NT2/D1 (cell line): ENCODE measurements at regions not wholly inside any gene's neighbourhood (a gene's known extent, or its start where the extent isn't known, plus 50 kb on each side); places are given as distances from the start of the nearest gene placed in this dataset.

ENCODE experiments used
- DNase-seq: peaks from one replicate; pipeline ENCODE4 v3.0.0-alpha.2; 2011; ENCODE audit warnings: low read depth, low spot score
- H3K27me3 ChIP-seq: 2 replicates; pipeline ENCODE4 v1.6.0; 2011; ENCODE audit warnings: mild to moderate bottlenecking; ENCODE audit not compliant: insufficient read length, insufficient read depth
- H3K36me3 ChIP-seq: 2 replicates; pipeline ENCODE4 v1.6.1; 2011; ENCODE audit warnings: mild to moderate bottlenecking, low read length, mixed read lengths; ENCODE audit not compliant: insufficient read depth, insufficient read length
- H3K4me1 ChIP-seq: 2 replicates; pipeline ENCODE4 v1.5.1; 2011; ENCODE audit not compliant: insufficient read depth, insufficient read length
- H3K4me3 ChIP-seq: 2 replicates; pipeline ENCODE4 v1.5.1; 2011; ENCODE audit warnings: low read depth; ENCODE audit not compliant: insufficient read length
- H3K9ac ChIP-seq: 2 replicates; pipeline ENCODE4 v1.6.0; 2011; ENCODE audit warnings: low read depth; ENCODE audit not compliant: insufficient read length
- H3K9me3 ChIP-seq: 2 replicates; pipeline ENCODE4 v1.5.1; 2011; ENCODE audit warnings: mild to moderate bottlenecking, low read length; ENCODE audit not compliant: insufficient read depth
- SUZ12 ChIP-seq: IDR thresholded peaks from 2 replicates; pipeline ENCODE4 v1.6.1; 2011; ENCODE audit not compliant: insufficient read length, insufficient read depth; ENCODE audit errors: extremely low read depth
- YY1 ChIP-seq: IDR thresholded peaks from 2 replicates; pipeline ENCODE4 v1.6.1; 2011; ENCODE audit not compliant: insufficient read length, insufficient read depth
- ZNF274 ChIP-seq: IDR thresholded peaks from 2 replicates; pipeline ENCODE4 v1.6.1; 2011; ENCODE audit warnings: mild to moderate bottlenecking, low read depth, low read length

GRCh38 chr12:126681676-126682075 is 1585.3 kb upstream of the TMEM132C start:
- TF ChIP-seq SUZ12 (no peak), ZNF274 (no peak), YY1 (no peak)
- Histone ChIP-seq H3K4me3 (no peak overlapping the region), H3K27me3 (no peaks in the 10 kb centered on the region), H3K9ac (no peak overlapping the region), H3K36me3 (no peaks in the 10 kb centered on the region), H3K4me1 (no peaks in the 10 kb centered on the region), H3K9me3 (peaks cover 10% of the 10 kb centered on the region; the same call in 1 of the 2 replicates)
- DNase-seq: peak; percentile 3

GRCh38 chr12:126684703-126685102 is 1582.3 kb upstream of the TMEM132C start:
- H3K36me3 ChIP-seq: no peaks in the 10 kb centered on the region
- H3K9ac ChIP-seq: no peak overlapping the region
- TF ChIP-seq SUZ12 (no peak), ZNF274 (no peak), YY1 (no peak)
- no peaks in the 10 kb centered on the region for H3K27me3 ChIP-seq
- no peak overlapping the region for H3K4me3 ChIP-seq
- peaks cover 10% of the 10 kb centered on the region; the same call in 1 of the 2 replicates for H3K9me3 ChIP-seq
- no peak for DNase-seq
- no peaks in the 10 kb centered on the region for H3K4me1 ChIP-seq

GRCh38 chr12:126685636-126686035 is 1581.3 kb upstream of the TMEM132C start:
- TF ChIP-seq YY1 (no peak), SUZ12 (no peak), ZNF274 (no peak)
- peaks cover 10% of the 10 kb centered on the region; the same call in 1 of the 2 replicates for H3K9me3 ChIP-seq
- no peaks in the 10 kb centered on the region for H3K27me3 ChIP-seq
- no peak overlapping the region for H3K9ac ChIP-seq
- peak; percentile 36 for DNase-seq
- no peaks in the 10 kb centered on the region for H3K4me1 ChIP-seq
- H3K4me3 ChIP-seq: no peak overlapping the region
- no peaks in the 10 kb centered on the region for H3K36me3 ChIP-seq

- no peak overlapping the region for H3K9ac ChIP-seq
- no peak overlapping the region for H3K4me3 ChIP-seq
- TF ChIP-seq SUZ12 (no peak), ZNF274 (no peak), YY1 (no peak)
- H3K9me3 ChIP-seq: peaks cover 7% of the 10 kb centered on the region; the same call in 1 of the 2 replicates
- no peak for DNase-seq
- no peaks in the 10 kb centered on the region for H3K4me1 ChIP-seq
- H3K27me3 ChIP-seq: no peaks in the 10 kb centered on the region
- H3K36me3 ChIP-seq: no peaks in the 10 kb centered on the region
These were observed 1578.4 kb upstream of the TMEM132C start for GRCh38 chr12:126688556-126688955.

- no peaks in the 10 kb centered on the region for H3K27me3 ChIP-seq
- H3K4me1 ChIP-seq: no peaks in the 10 kb centered on the region
- H3K9me3 ChIP-seq: no peaks in the 10 kb centered on the region
- no peak overlapping the region for H3K4me3 ChIP-seq
- DNase-seq: no peak
- no peak overlapping the region for H3K9ac ChIP-seq
- no peaks in the 10 kb centered on the region for H3K36me3 ChIP-seq
- TF ChIP-seq SUZ12 (no peak), YY1 (no peak), ZNF274 (no peak)
These were observed 1566.9 kb upstream of the TMEM132C start for GRCh38 chr12:126700096-126700495.

GRCh38 chr12:126704609-126705008 is 1562.4 kb upstream of the TMEM132C start:
- Histone ChIP-seq H3K4me3 (no peak overlapping the region), H3K36me3 (no peaks in the 10 kb centered on the region), H3K4me1 (peaks cover 2% of the 10 kb centered on the region), H3K9ac (no peak overlapping the region), H3K9me3 (no peaks in the 10 kb centered on the region), H3K27me3 (no peaks in the 10 kb centered on the region)
- no peak for DNase-seq
- no peak for TF ChIP-seq ZNF274
- no peak for TF ChIP-seq SUZ12
- no peak for TF ChIP-seq YY1

- Histone ChIP-seq H3K9ac (no peak overlapping the region), H3K4me1 (peaks cover 2% of the 10 kb centered on the region), H3K27me3 (no peaks in the 10 kb centered on the region), H3K9me3 (no peaks in the 10 kb centered on the region), H3K36me3 (no peaks in the 10 kb centered on the region), H3K4me3 (no peak overlapping the region)
- DNase-seq: no peak
- no peak for TF ChIP-seq SUZ12
- no peak for TF ChIP-seq YY1
- TF ChIP-seq ZNF274: no peak
These were observed 1560.7 kb upstream of the TMEM132C start for GRCh38 chr12:126706300-126706699.

GRCh38 chr12:126708492-126708896 is 1558.5 kb upstream of the TMEM132C start:
- H3K4me3 ChIP-seq: no peak overlapping the region
- no peaks in the 10 kb centered on the region for H3K36me3 ChIP-seq
- no peaks in the 10 kb centered on the region for H3K9me3 ChIP-seq
- peaks cover 2% of the 10 kb centered on the region for H3K4me1 ChIP-seq
- TF ChIP-seq ZNF274 (no peak), SUZ12 (no peak), YY1 (no peak)
- no peak for DNase-seq
- no peaks in the 10 kb centered on the region for H3K27me3 ChIP-seq
- H3K9ac ChIP-seq: no peak overlapping the region
